Activated CD4-positive, alpha-beta memory T cell treated with anti-CD3 and anti-CD28 coated beads, Interleukin-2, amount 10 ng/mL, durations not matched to agents 7 days and 5 days (primary cell): ENCODE measurements at regions not wholly inside any gene's neighbourhood (a gene's known extent, or its start where the extent isn't known, plus 50 kb on each side); places are given as distances from the start of the nearest gene placed in this dataset.

ENCODE experiments used
- CTCF ChIA-PET: fragments of 350-600 bp; sonication (Branson Sonifier 250); formaldehyde crosslinking; loops from one replicate; lab custom pipeline; 2021; ENCODE audit warnings: antibody characterized with exemption, inconsistent platforms; lab: Charles Lee
- POLR2A ChIA-PET: fragments of 350-600 bp; sonication (Branson Sonifier 250); formaldehyde crosslinking; loops from one replicate; lab custom pipeline; 2021; ENCODE audit warnings: antibody characterized with exemption; lab: Charles Lee
- DNase-seq: peaks from one replicate; pipeline ENCODE4 v3.0.0-alpha.2; 2020
- H3K27ac Mint-ChIP-seq: one replicate; pipeline ENCODE4 v1.8.0; 2021; ENCODE audit warnings: mild to moderate bottlenecking, mixed read lengths
- H3K27me3 Mint-ChIP-seq: one replicate; pipeline ENCODE4 v1.8.0; 2021; ENCODE audit warnings: mixed read lengths
- H3K36me3 Mint-ChIP-seq: one replicate; pipeline ENCODE4 v1.8.0; 2021; ENCODE audit warnings: low read depth, mixed read lengths
- H3K4me1 Mint-ChIP-seq: one replicate; pipeline ENCODE4 v1.8.0; 2021; ENCODE audit warnings: mixed read lengths
- H3K4me3 Mint-ChIP-seq: one replicate; pipeline ENCODE4 v1.8.0; 2021; ENCODE audit warnings: mild to moderate bottlenecking, mixed read lengths
- H3K9me3 Mint-ChIP-seq: one replicate; pipeline ENCODE4 v1.8.0; 2021; ENCODE audit warnings: mixed read lengths

GRCh38 chr17:36791942-36792475 is 145.3 kb upstream of the LHX1 start:
- no peaks in the 10 kb centered on the region for H3K36me3 Mint-ChIP-seq
- CTCF ChIA-PET, result no interaction called here
- H3K27ac Mint-ChIP-seq, result no peak overlapping the region
- DNase-seq, result no peak
- no peak overlapping the region for H3K4me3 Mint-ChIP-seq
- no peaks in the 10 kb centered on the region for H3K4me1 Mint-ChIP-seq
- POLR2A ChIA-PET, result no interaction called here
- no peaks in the 10 kb centered on the region for H3K9me3 Mint-ChIP-seq
- H3K27me3 Mint-ChIP-seq, result peaks cover 20% of the 10 kb centered on the region

GRCh38 chr17:36792849-36793248 is 144.4 kb upstream of the LHX1 start:
- Mint-ChIP-seq H3K27me3 (peaks cover 20% of the 10 kb centered on the region), H3K9me3 (no peaks in the 10 kb centered on the region), H3K4me3 (no peak overlapping the region), H3K4me1 (no peaks in the 10 kb centered on the region), H3K36me3 (no peaks in the 10 kb centered on the region), H3K27ac (no peak overlapping the region)
- POLR2A ChIA-PET, result no interaction called here
- CTCF ChIA-PET, result no interaction called here
- DNase-seq, result no peak

- Mint-ChIP-seq H3K4me1 (no peaks in the 10 kb centered on the region), H3K9me3 (no peaks in the 10 kb centered on the region), H3K27ac (no peak overlapping the region), H3K27me3 (peaks cover 20% of the 10 kb centered on the region), H3K36me3 (no peaks in the 10 kb centered on the region), H3K4me3 (no peak overlapping the region)
- ChIA-PET POLR2A (no interaction called here), CTCF (no interaction called here)
- DNase-seq, result no peak
These were observed 143.3 kb upstream of the LHX1 start for GRCh38 chr17:36793976-36794375.

- Mint-ChIP-seq H3K9me3 (no peaks in the 10 kb centered on the region), H3K27ac (no peak overlapping the region), H3K36me3 (no peaks in the 10 kb centered on the region), H3K4me3 (no peak overlapping the region), H3K4me1 (no peaks in the 10 kb centered on the region), H3K27me3 (peaks cover 66% of the 10 kb centered on the region)
- ChIA-PET CTCF (interaction anchor here (1.0 kb wide), 1 partner anchor 17 kb away, joined by 3 read pairs; no protein-coding TSS in a partner anchor), POLR2A (no interaction called here)
- DNase-seq, result no peak
These were observed 129.6 kb upstream of the LHX1 start for GRCh38 chr17:36807496-36808179.

- Mint-ChIP-seq H3K27ac (no peak overlapping the region), H3K4me1 (no peaks in the 10 kb centered on the region), H3K4me3 (no peak overlapping the region), H3K36me3 (no peaks in the 10 kb centered on the region), H3K9me3 (no peaks in the 10 kb centered on the region), H3K27me3 (peaks cover 69% of the 10 kb centered on the region)
- CTCF ChIA-PET, result no interaction called here
- DNase-seq, result no peak
- POLR2A ChIA-PET, result no interaction called here
These were observed 129.1 kb upstream of the LHX1 start for GRCh38 chr17:36808180-36808661.

DNA sequence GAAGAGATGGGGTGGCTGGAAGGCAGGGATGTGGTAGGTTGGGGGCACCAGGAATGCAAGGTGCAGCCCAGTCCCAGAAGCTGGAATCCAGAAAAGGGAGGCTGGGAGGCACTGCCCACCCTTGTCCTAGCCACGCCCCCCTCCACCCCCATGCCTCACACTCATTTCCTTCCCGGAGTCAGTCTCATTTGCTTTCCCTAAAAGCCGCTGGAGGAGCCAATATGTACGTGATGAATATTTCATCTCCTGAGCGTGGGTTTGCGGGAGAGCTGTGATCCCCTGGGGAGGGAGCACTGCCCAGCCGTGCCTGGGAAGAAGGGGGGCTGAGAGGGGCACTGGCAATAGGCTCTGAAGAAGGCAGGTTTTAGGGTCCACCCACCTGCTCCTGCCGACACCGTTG is 124.5 kb upstream of the LHX1 start:
- Mint-ChIP-seq H3K4me3 (no peak overlapping the region), H3K27ac (no peak overlapping the region), H3K36me3 (no peaks in the 10 kb centered on the region), H3K27me3 (peaks cover 60% of the 10 kb centered on the region), H3K4me1 (no peaks in the 10 kb centered on the region), H3K9me3 (no peaks in the 10 kb centered on the region)
- ChIA-PET POLR2A (no interaction called here), CTCF (no interaction called here)
- DNase-seq, result no peak

DNA sequence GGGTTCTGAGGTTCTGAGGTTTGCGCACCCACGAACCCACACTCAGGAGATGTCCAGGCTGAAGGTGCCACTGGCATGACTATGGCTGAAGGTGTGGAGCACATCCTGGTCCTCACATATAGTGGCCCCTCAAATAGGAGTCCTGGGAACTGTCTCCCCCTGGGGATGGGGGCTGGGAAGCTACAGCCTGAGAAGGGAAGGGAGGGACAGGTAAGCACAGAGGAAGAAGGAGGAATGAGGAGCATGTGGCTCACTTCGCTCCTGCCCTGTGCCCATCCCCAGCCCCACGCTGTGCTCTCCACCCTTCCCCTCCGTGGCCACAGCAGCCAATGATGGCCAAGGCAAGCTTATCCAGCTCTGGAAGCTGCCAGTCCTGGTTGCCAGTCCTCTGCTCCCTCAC is 123.9 kb upstream of the LHX1 start:
- POLR2A ChIA-PET, result no interaction called here

DNA sequence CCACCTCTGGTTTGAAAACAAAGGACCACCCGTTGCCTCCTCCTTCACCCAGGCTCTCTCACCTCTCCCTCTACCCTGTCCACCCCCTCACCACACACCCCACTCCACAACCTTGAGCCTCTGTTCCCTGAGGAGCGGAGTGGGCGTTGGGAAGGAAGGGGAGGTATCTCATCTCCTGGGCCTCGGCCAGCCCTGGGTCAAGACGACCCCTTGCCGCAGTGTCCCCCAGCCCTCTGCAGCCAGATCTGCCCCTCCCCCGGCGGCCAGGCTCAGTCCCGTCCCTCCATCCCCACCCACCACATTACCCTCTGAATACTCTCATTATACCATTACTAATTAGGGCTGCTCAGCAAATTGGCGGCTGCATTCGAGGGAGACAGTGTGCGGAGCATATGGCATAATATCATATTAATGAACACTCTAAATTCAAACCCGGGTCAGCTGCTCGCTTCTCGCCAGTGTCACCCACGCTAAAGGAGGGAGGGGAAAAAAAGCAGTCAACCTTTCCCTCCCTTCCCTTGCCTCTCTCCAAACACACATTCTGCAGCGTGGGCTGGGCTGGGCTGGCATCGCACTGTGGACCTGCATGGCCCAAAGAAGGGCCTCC is 123.2 kb upstream of the LHX1 start:
- H3K4me3 Mint-ChIP-seq, result no peak overlapping the region
- no peak overlapping the region for H3K27ac Mint-ChIP-seq
- no peaks in the 10 kb centered on the region for H3K4me1 Mint-ChIP-seq
- H3K27me3 Mint-ChIP-seq, result peaks cover 54% of the 10 kb centered on the region
- ChIA-PET POLR2A (no interaction called here), CTCF (no interaction called here)
- no peaks in the 10 kb centered on the region for H3K9me3 Mint-ChIP-seq
- no peak for DNase-seq
- no peaks in the 10 kb centered on the region for H3K36me3 Mint-ChIP-seq

More for the DNA sequence above, 123.9 kb upstream of the LHX1 start:
- Mint-ChIP-seq H3K36me3 (no peaks in the 10 kb centered on the region), H3K9me3 (no peaks in the 10 kb centered on the region), H3K4me3 (no peak overlapping the region), H3K27me3 (peaks cover 59% of the 10 kb centered on the region), H3K4me1 (no peaks in the 10 kb centered on the region), H3K27ac (no peak overlapping the region)
- DNase-seq, result no peak
- CTCF ChIA-PET, result no interaction called here

GRCh38 chr17:36814958-36815357 is 122.3 kb upstream of the LHX1 start:
- Mint-ChIP-seq H3K36me3 (no peaks in the 10 kb centered on the region), H3K4me3 (no peak overlapping the region), H3K27me3 (peaks cover 47% of the 10 kb centered on the region), H3K9me3 (no peaks in the 10 kb centered on the region), H3K27ac (no peak overlapping the region), H3K4me1 (no peaks in the 10 kb centered on the region)
- ChIA-PET POLR2A (no interaction called here), CTCF (no interaction called here)
- no peak for DNase-seq

DNA sequence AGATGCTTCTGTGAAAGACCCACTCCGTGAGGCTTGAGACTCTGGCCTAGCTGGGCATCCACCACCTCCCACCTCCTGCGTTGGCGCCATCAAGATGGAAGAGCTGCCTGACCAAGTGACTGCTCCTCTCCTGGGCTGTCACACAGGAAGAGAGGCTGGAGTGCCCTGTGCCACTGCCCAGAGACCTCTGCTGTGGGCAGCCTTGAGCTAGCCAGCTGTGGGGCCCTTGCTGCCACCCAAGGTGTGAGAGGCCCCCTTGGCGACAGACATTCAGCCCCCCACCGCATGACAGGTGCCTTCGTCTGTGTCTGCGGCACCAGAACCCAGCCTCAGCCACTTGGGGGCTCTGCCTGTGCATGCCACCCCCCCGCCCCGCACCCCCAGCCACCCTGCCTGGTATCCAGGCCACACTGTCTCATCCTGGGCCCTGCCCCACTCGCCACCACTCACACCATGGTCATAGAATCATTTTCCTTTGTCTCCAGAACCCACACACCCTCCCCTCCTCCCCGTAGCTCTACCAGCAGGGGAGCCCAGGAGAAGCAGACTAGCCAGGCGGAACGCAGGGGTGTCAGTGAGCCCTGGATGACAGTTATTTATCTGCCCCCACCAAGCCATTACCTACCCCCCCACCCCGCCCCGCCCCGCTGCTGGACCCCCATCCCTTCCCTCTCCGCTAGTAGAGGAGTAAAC is 120.9 kb upstream of the LHX1 start:
- DNase-seq, result no peak
- Mint-ChIP-seq H3K4me1 (no peaks in the 10 kb centered on the region), H3K27ac (no peak overlapping the region), H3K9me3 (no peaks in the 10 kb centered on the region), H3K27me3 (peaks cover 39% of the 10 kb centered on the region), H3K36me3 (no peaks in the 10 kb centered on the region), H3K4me3 (no peak overlapping the region)
- ChIA-PET POLR2A (no interaction called here), CTCF (no interaction called here)

GRCh38 chr17:36816907-36817288 is 120.4 kb upstream of the LHX1 start:
- CTCF ChIA-PET, result no interaction called here
- DNase-seq, result no peak
- Mint-ChIP-seq H3K4me3 (no peak overlapping the region), H3K9me3 (no peaks in the 10 kb centered on the region), H3K4me1 (no peaks in the 10 kb centered on the region), H3K27me3 (peaks cover 36% of the 10 kb centered on the region), H3K27ac (no peak overlapping the region), H3K36me3 (no peaks in the 10 kb centered on the region)
- POLR2A ChIA-PET, result no interaction called here

DNA sequence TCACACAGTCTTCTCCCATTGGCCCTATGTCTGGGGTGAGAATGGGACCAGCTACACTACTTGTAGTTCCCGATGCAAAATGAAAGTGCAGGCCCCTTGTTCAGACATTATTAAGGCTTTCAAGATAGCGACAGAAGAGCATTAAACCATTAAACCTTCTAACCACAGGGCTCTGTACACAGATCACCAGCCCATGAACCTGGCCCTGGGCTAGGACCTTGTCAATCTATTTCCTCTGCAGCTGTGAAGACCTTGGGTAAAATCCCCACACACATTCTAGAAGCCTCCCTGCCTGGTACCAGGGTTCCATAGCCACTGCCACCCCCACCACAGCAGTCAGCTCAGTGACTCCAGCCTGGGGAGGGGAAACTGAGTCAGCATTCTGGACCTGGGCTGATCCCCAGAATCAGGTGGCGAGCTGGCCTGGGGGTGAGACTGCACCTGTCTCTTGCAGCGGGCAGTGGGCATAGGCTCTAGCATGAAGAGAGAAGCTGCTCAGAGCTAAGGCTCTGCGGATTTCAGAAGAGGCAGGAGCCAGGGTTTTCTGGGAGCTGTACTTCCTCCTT is 119.7 kb upstream of the LHX1 start:
- Mint-ChIP-seq H3K27me3 (peaks cover 29% of the 10 kb centered on the region), H3K36me3 (no peaks in the 10 kb centered on the region), H3K27ac (no peak overlapping the region), H3K4me1 (no peaks in the 10 kb centered on the region), H3K4me3 (no peak overlapping the region), H3K9me3 (no peaks in the 10 kb centered on the region)
- CTCF ChIA-PET, result no interaction called here
- no peak for DNase-seq
- POLR2A ChIA-PET, result no interaction called here

DNA sequence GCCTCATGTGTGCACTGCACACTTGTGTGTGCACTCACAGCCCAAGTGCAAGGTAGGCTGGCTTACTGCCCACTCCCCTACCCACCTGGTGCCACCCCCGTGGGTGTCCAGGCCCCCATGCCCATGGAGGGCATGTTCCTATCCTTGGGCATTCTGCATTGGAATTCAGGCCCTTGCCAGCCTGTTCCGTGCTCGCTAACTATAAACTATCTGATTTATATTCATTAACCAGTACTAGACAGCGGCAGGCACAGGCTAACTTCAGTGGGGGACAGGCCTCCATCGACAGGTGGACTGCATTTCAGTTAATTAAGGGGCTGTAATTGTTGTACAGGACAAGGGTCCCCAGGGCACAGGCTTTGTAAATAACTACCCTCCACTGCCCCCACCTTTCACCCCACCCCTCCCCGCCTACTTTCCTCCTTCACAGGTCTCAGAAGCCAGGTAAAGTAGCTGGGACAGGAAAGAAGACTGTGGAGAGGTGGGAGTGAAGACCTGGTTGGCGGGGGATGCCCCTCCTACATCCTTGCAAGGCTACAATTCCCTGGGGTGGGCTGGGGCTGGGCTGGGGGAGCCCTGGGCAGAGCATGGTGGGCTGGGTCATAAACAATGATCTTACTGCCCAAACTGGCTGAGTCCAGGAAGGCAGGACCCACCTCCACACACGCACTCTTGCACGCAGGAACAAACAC is 119.0 kb upstream of the LHX1 start:
- peaks cover 25% of the 10 kb centered on the region for H3K27me3 Mint-ChIP-seq
- no peaks in the 10 kb centered on the region for H3K9me3 Mint-ChIP-seq
- ChIA-PET CTCF (no interaction called here), POLR2A (no interaction called here)
- no peak overlapping the region for H3K27ac Mint-ChIP-seq
- H3K36me3 Mint-ChIP-seq, result no peaks in the 10 kb centered on the region
- H3K4me3 Mint-ChIP-seq, result no peak overlapping the region
- no peaks in the 10 kb centered on the region for H3K4me1 Mint-ChIP-seq
- no peak for DNase-seq
